D721Med (cell line): ENCODE measurements at regions not wholly inside any gene's neighbourhood (a gene's known extent, or its start where the extent isn't known, plus 50 kb on each side); places are given as distances from the start of the nearest gene placed in this dataset.

Experiments used
- DNase-seq: peaks from one replicate; pipeline ENCODE4 v3.0.0; 2011; ENCODE audit warnings: low spot score; ENCODE audit not compliant: insufficient read length
- FAIRE-seq: peaks from 2 replicates; lab custom pipeline; 2011; peaks lifted over from hg19 to GRCh38; lab: Jason Lieb, UNC
- CTCF ChIP-seq: IDR thresholded peaks from 2 replicates; pipeline ENCODE4 v1.5.1; 2012; ENCODE audit warnings: mild to moderate bottlenecking, control low read depth; ENCODE audit not compliant: insufficient read depth; ENCODE audit errors: missing control alignments

- DNase-seq (no peak), FAIRE-seq (no peak)
- TF ChIP-seq CTCF, result no peak
These were observed 77.5 kb upstream of the NKD1 start for GRCh38 chr16:50470687-50471086.

GRCh38 chr16:50469744-50470321 lies 78.4 kb upstream of the NKD1 start:
- DNase-seq (no peak), FAIRE-seq (no peak)
- no peak for TF ChIP-seq CTCF

GRCh38 chr16:50469121-50469743 lies 79.0 kb upstream of the NKD1 start:
- no peak for DNase-seq
- no peak for TF ChIP-seq CTCF
- no peak for FAIRE-seq

GRCh38 chr16:50468749-50469078 lies 79.5 kb upstream of the NKD1 start:
- FAIRE-seq, result no peak
- TF ChIP-seq CTCF, result no peak
- no peak for DNase-seq

- DNase-seq (peak; percentile 29), FAIRE-seq (no peak)
- TF ChIP-seq CTCF, result no peak
These were observed 80.0 kb upstream of the NKD1 start for GRCh38 chr16:50467943-50468748.

GRCh38 chr16:50467559-50467942 lies 80.6 kb upstream of the NKD1 start:
- no peak for TF ChIP-seq CTCF
- DNase-seq (no peak), FAIRE-seq (no peak)

GRCh38 chr16:50466170-50466569 lies 82.0 kb upstream of the NKD1 start:
- TF ChIP-seq CTCF, result no peak
- no peak for FAIRE-seq
- no peak for DNase-seq
